ENCODE measurements at regions not wholly inside any gene's neighbourhood (a gene's known extent, or its start where the extent isn't known, plus 50 kb on each side); places are given as distances from the start of the nearest gene placed in this dataset.

- no peaks in the 10 kb centered on the region for H3K4me1 ChIP-seq (ENCODE audit: control insufficient read depth in 1 of 2, insufficient read depth in 2 of 2, low read depth in 1 of 2, low read length in 1 of 2)
- ChIA-PET CTCF (no interaction called here), POLR2A (no interaction called here)
- no peaks in the 10 kb centered on the region for H3F3A ChIP-seq (replicated peaks; ENCODE audit: insufficient read depth)
- no peaks in the 10 kb centered on the region for H3K79me2 ChIP-seq (ENCODE audit: insufficient read depth)
- no peaks in the 10 kb centered on the region for H3K9me3 ChIP-seq
- no peak for TF ChIP-seq YY1 (IDR thresholded peaks at IDR 0.05; ENCODE audit: low read depth)
- TF ChIP-seq SIN3A (IDR thresholded peaks at IDR 0.05; ENCODE audit: borderline replicate concordance, low read depth, low read length): no peak
- TF ChIP-seq CTCF (IDR thresholded peaks at IDR 0.05): no peak
- no peak for TF ChIP-seq EP300 (IDR thresholded peaks at IDR 0.05; ENCODE audit: borderline replicate concordance in 1 of 2, low read depth in 1 of 2, low read length in 1 of 2)
- no peak for TF ChIP-seq PBX3 (IDR thresholded peaks at IDR 0.05)
- no peak for TF ChIP-seq FOXJ3 (CRISPR knock-in tag; IDR thresholded peaks at IDR 0.05)
- no peak for TF ChIP-seq RAD21 (IDR thresholded peaks at IDR 0.05; ENCODE audit: low read length)
- TF ChIP-seq CHD2 (IDR thresholded peaks at IDR 0.05; ENCODE audit: low read length, partially characterized antibody): no peak
- no peak for TF ChIP-seq NRF1 (IDR thresholded peaks at IDR 0.05; ENCODE audit: low read depth, low read length)
- TF ChIP-seq MAX (IDR thresholded peaks at IDR 0.05; ENCODE audit: low read depth): no peak
- no peak for TF ChIP-seq GABPA (IDR thresholded peaks at IDR 0.05; ENCODE audit: low read depth)
- TF ChIP-seq EZH2phosphoT487 (IDR thresholded peaks at IDR 0.05; ENCODE audit: borderline replicate concordance, low read depth): no peak
- TF ChIP-seq ZBTB33 (IDR thresholded peaks at IDR 0.05; ENCODE audit: borderline replicate concordance, low read depth): no peak
- TF ChIP-seq RCOR1 (IDR thresholded peaks at IDR 0.05; ENCODE audit: low read length): no peak
- no peak for TF ChIP-seq MEF2A (IDR thresholded peaks at IDR 0.05; ENCODE audit: borderline replicate concordance, low read depth)
- no peak overlapping the region for H3K4me2 ChIP-seq
- H3K4me3 ChIP-seq (ENCODE audit: low read depth in 2 of 2, low read length in 1 of 2): no peak overlapping the region
- 10% methylated on average over 1 of the region's 1 CpG for WGBS (ENCODE audit: low lambda C conversion rate)
- H3K27me3 ChIP-seq (ENCODE audit: insufficient read depth): no peaks in the 10 kb centered on the region
- H3K36me3 ChIP-seq (replicated peaks in 1 of 2; ENCODE audit: control insufficient read depth in 1 of 2, insufficient read depth in 2 of 2, low read length in 1 of 2): no peaks in the 10 kb centered on the region
- no peak for DNase-seq
- no peak overlapping the region for H2AFZ ChIP-seq (ENCODE audit: low read depth)
- H3K9me2 ChIP-seq: no peaks in the 10 kb centered on the region
- no peak overlapping the region for H3K9ac ChIP-seq
- no peak overlapping the region for H3K27ac ChIP-seq (ENCODE audit: low read depth in 2 of 2, low read length in 1 of 2)
- H4K20me1 ChIP-seq (ENCODE audit: insufficient read depth): no peaks in the 10 kb centered on the region
These were observed 458.1 kb upstream of the ARGLU1 start for GRCh38 chr13:107025991-107026390.
